Keratinocyte (primary cell): ENCODE measurements at regions not wholly inside any gene's neighbourhood (a gene's known extent, or its start where the extent isn't known, plus 50 kb on each side); places are given as distances from the start of the nearest gene placed in this dataset.

Experiments
- EZH2 ChIP-seq: IDR thresholded peaks from one replicate; pipeline ENCODE4 v1.6.1; 2012; ENCODE audit warnings: inconsistent platforms, mild to moderate bottlenecking, low read length, moderate library complexity
- TF ChIP-seq, protein P1 (sequence below), 3 experiments: IDR thresholded peaks in 1 of 3; conservative IDR thresholded peaks in 1 of 3; optimal IDR thresholded peaks in 1 of 3; 2 replicates in 2 of 3; 3 replicates in 1 of 3; pipeline versions ENCODE3 to v1.5.1; 2011; ENCODE audit warnings: low read length in 3 of 3, mild to moderate bottlenecking in 3 of 3, moderate library complexity in 2 of 3, control low read depth in 1 of 3, inconsistent platforms in 1 of 3; ENCODE audit not compliant: insufficient read depth in 2 of 3; ENCODE audit errors: extremely low read depth in 1 of 3

DNA sequence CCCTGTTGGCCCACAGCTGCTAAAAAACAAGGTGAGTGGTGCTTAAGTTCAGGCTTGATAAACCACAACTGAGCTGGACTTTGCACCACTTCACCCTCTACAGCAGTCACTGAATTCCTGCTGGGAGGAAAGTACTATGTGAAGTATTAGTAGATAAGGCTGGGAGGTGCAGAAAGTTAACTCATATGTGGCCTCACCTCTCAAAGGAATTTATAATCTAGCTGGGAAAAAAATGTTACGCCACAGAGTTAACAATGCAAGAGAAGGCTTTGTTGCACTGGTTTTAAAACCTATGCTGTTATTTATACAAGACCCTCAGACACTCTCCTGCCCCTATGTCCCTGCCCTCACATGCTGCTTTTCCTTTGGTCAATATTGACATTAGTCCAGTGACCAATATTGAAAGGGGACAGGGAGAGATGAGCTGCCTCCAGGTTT lies 60.9 kb downstream of the LIG4 start:
- TF ChIP-seq, protein P1, sequence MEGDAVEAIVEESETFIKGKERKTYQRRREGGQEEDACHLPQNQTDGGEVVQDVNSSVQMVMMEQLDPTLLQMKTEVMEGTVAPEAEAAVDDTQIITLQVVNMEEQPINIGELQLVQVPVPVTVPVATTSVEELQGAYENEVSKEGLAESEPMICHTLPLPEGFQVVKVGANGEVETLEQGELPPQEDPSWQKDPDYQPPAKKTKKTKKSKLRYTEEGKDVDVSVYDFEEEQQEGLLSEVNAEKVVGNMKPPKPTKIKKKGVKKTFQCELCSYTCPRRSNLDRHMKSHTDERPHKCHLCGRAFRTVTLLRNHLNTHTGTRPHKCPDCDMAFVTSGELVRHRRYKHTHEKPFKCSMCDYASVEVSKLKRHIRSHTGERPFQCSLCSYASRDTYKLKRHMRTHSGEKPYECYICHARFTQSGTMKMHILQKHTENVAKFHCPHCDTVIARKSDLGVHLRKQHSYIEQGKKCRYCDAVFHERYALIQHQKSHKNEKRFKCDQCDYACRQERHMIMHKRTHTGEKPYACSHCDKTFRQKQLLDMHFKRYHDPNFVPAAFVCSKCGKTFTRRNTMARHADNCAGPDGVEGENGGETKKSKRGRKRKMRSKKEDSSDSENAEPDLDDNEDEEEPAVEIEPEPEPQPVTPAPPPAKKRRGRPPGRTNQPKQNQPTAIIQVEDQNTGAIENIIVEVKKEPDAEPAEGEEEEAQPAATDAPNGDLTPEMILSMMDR (optimal IDR thresholded peaks at IDR 0.05 in 1 of 3, IDR thresholded peaks at IDR 0.05 in 1 of 3, conservative IDR thresholded peaks at IDR 0.05 in 1 of 3; ENCODE audit: extremely low read depth in 1 of 3, insufficient read depth in 2 of 3, low read length in 3 of 3), result no peak
- no peak for TF ChIP-seq EZH2
